SK-N-MC (cell line): ENCODE measurements at regions not wholly inside any gene's neighbourhood (a gene's known extent, or its start where the extent isn't known, plus 50 kb on each side); places are given as distances from the start of the nearest gene placed in this dataset.

Experiments used
- EZH2 ChIP-seq: fragments of 200-600 bp; sonication (generic); IDR thresholded peaks from one replicate; pipeline ENCODE4 v1.6.1; 2017; ENCODE audit warnings: antibody characterized with exemption
- FOXP2 ChIP-seq: optimal IDR thresholded peaks from 2 replicates; pipeline ENCODE3; 2011; ENCODE audit warnings: mild to moderate bottlenecking, moderate library complexity; ENCODE audit not compliant: insufficient read depth; ENCODE audit errors: extremely low read length, control extremely low read depth
- POLR2AphosphoS5 ChIP-seq: IDR thresholded peaks from 2 replicates; pipeline ENCODE4 v1.6.1; 2012; ENCODE audit warnings: mild to moderate bottlenecking, low read depth, low read length, borderline replicate concordance

DNA sequence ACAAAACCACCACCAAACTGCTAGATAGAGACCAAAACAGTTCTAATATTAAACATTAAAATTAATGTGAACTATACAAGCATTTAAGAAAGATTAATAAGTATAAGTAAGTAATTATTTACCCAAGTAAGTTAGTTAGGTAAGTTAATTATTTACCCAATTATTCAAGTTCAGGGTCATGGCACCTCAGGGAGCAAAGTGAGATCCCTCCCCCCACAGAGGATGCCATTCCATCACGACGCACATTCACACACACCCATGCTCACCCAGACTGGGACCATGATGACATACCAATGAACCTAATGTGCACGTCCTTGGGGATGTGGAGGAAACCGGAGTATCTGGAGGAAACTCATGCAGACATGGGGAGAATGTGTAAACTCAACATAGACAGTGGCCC, 229.1 kb downstream of the NR2F2 start:
- TF ChIP-seq EZH2 (no peak), POLR2AphosphoS5 (no peak), FOXP2 (no peak)
